Neural cell (in vitro differentiated cells): ENCODE measurements at regions not wholly inside any gene's neighbourhood (a gene's known extent, or its start where the extent isn't known, plus 50 kb on each side); places are given as distances from the start of the nearest gene placed in this dataset.
"Not testable (repeated sequence)": the region's sequence is repeated elsewhere in the genome, so short reads cannot be mapped to it uniquely, and the experiment has no call there.

ENCODE experiments used
- H2AFZ ChIP-seq: fragments of 200-600, 300-800 bp; sonication (generic), shearing (Covaris generic); 2 replicates; pipeline ENCODE4 v1.6.0; 2014; ENCODE audit warnings: low read depth, mild to moderate bottlenecking, antibody characterized with exemption, low read length, moderate library complexity
- H3F3A ChIP-seq: fragments of 200-600 bp; shearing (Covaris generic); 2 replicates; pipeline ENCODE4 v1.6.1; 2016; ENCODE audit warnings: mild to moderate bottlenecking, moderate library complexity, mixed read lengths, antibody characterized with exemption, low read length; ENCODE audit not compliant: insufficient read depth, poor library complexity, severe bottlenecking
- H3K27ac ChIP-seq: fragments of 200-600, 300-800 bp; sonication (generic), shearing (Covaris generic); 2 replicates; pipeline ENCODE4 v1.5.1; 2014; ENCODE audit warnings: mild to moderate bottlenecking, low read length, moderate library complexity
- H3K27me3 ChIP-seq: fragments of 300-800, 200-600 bp; sonication (generic), shearing (Covaris generic); 2 replicates; pipeline ENCODE4 v1.6.0; 2014; ENCODE audit warnings: mild to moderate bottlenecking, low read depth, low read length, moderate library complexity; ENCODE audit not compliant: insufficient read depth
- H3K36me3 ChIP-seq: fragments of 300-800, 200-600 bp; sonication (generic), shearing (Covaris generic); 2 replicates; pipeline ENCODE4 v1.5.1; 2014; ENCODE audit warnings: mild to moderate bottlenecking, antibody characterized with exemption, low read length, moderate library complexity; ENCODE audit not compliant: insufficient read depth
- H3K4me2 ChIP-seq: fragments of 300-800, 200-600 bp; sonication (generic), shearing (Covaris generic); 2 replicates; pipeline ENCODE4 v1.6.0; 2014; ENCODE audit warnings: mild to moderate bottlenecking, low read length
- H3K4me3 ChIP-seq: fragments of 300-800, 200-600 bp; sonication (generic), shearing (Covaris generic); 2 replicates; pipeline ENCODE4 v1.5.1; 2014; ENCODE audit warnings: mild to moderate bottlenecking, low read length, moderate library complexity
- H3K79me2 ChIP-seq: fragments of 200-600 bp; shearing (Covaris generic); replicated peaks from 2 replicates; pipeline ENCODE4 v1.6.0; 2014; ENCODE audit warnings: mild to moderate bottlenecking, low read length, moderate library complexity; ENCODE audit not compliant: insufficient read depth
- H3K9ac ChIP-seq: fragments of 300-800, 200-600 bp; sonication (generic), shearing (Covaris generic); 2 replicates; pipeline ENCODE4 v1.6.1; 2016; ENCODE audit warnings: mild to moderate bottlenecking, low read length, mixed read lengths
- H3K9me2 ChIP-seq: fragments of 200-600 bp; shearing (Covaris generic); 2 replicates; pipeline ENCODE4 v1.6.1; 2016; ENCODE audit warnings: mild to moderate bottlenecking, low read length, mixed read lengths; ENCODE audit not compliant: insufficient read depth
- H3K9me3 ChIP-seq: fragments of 200-600, 300-800 bp; sonication (generic), shearing (Covaris generic); 2 replicates; pipeline ENCODE4 v1.6.1; 2016; ENCODE audit warnings: mild to moderate bottlenecking, mixed run types, low read length, moderate library complexity, mixed read lengths
- H4K20me1 ChIP-seq: fragments of 200-600 bp; shearing (Covaris generic); 2 replicates; pipeline ENCODE4 v1.6.1; 2016; ENCODE audit warnings: mild to moderate bottlenecking, mixed run types; ENCODE audit not compliant: insufficient read depth

- not testable (repeated sequence) for H4K20me1 ChIP-seq, H3K79me2 ChIP-seq, H3K9me2 ChIP-seq, H3K36me3 ChIP-seq, H3K9ac ChIP-seq, H3K4me2 ChIP-seq, H3K4me3 ChIP-seq, H2AFZ ChIP-seq, H3F3A ChIP-seq, H3K27me3 ChIP-seq, H3K9me3 ChIP-seq, H3K27ac ChIP-seq
Measured at GRCh38 chr4:189727982-189728638, 212.6 kb upstream of the FRG1 start.

GRCh38 chr4:189731989-189732388 is 208.7 kb upstream of the FRG1 start:
- H2AFZ ChIP-seq, H3K4me3 ChIP-seq, H3K27ac ChIP-seq, H3K9me2 ChIP-seq, H3K79me2 ChIP-seq, H3K9ac ChIP-seq, H3K27me3 ChIP-seq, H3K36me3 ChIP-seq, H3K4me2 ChIP-seq, H3K9me3 ChIP-seq, H4K20me1 ChIP-seq, H3F3A ChIP-seq: not testable (repeated sequence)

- H3K27ac ChIP-seq, H2AFZ ChIP-seq, H3K4me3 ChIP-seq, H3F3A ChIP-seq, H3K9ac ChIP-seq, H3K79me2 ChIP-seq, H3K4me2 ChIP-seq, H4K20me1 ChIP-seq, H3K36me3 ChIP-seq, H3K9me2 ChIP-seq, H3K27me3 ChIP-seq, H3K9me3 ChIP-seq: not testable (repeated sequence)
Measured at GRCh38 chr4:189733507-189733906, 207.2 kb upstream of the FRG1 start.

- H4K20me1 ChIP-seq, H2AFZ ChIP-seq, H3K36me3 ChIP-seq, H3K27me3 ChIP-seq, H3K9ac ChIP-seq, H3K27ac ChIP-seq, H3K9me2 ChIP-seq, H3K4me2 ChIP-seq, H3K9me3 ChIP-seq, H3K4me3 ChIP-seq, H3F3A ChIP-seq, H3K79me2 ChIP-seq: not testable (repeated sequence)
Measured at GRCh38 chr4:189734648-189735267, 205.9 kb upstream of the FRG1 start.

GRCh38 chr4:189736656-189737055 is 204.0 kb upstream of the FRG1 start:
- not testable (repeated sequence) for H3K9me2 ChIP-seq, H3K4me3 ChIP-seq, H3K27ac ChIP-seq, H3K9me3 ChIP-seq, H3K9ac ChIP-seq, H3K27me3 ChIP-seq, H2AFZ ChIP-seq, H4K20me1 ChIP-seq, H3K79me2 ChIP-seq, H3F3A ChIP-seq, H3K4me2 ChIP-seq, H3K36me3 ChIP-seq

- H3K4me2 ChIP-seq: not testable (repeated sequence)
Measured at GRCh38 chr4:189740118-189740517, 200.6 kb upstream of the FRG1 start.

More at GRCh38 chr4:189740118-189740517, 200.6 kb upstream of the FRG1 start:
- not testable (repeated sequence) for H3K9ac ChIP-seq, H3F3A ChIP-seq, H4K20me1 ChIP-seq, H3K27me3 ChIP-seq, H3K36me3 ChIP-seq, H2AFZ ChIP-seq, H3K27ac ChIP-seq, H3K9me2 ChIP-seq, H3K79me2 ChIP-seq, H3K4me3 ChIP-seq, H3K9me3 ChIP-seq
